ENCODE measurements at regions not wholly inside any gene's neighbourhood (a gene's known extent, or its start where the extent isn't known, plus 50 kb on each side); places are given as distances from the start of the nearest gene placed in this dataset.

- H3K9ac ChIP-seq (replicated peaks in 1 of 4; ENCODE audit: extremely low read depth in 1 of 4, low read depth in 3 of 4, low read length in 3 of 4) = no peak overlapping the region
- no peak for DNase-seq (ENCODE audit: low read depth in 1 of 2, low spot score in 2 of 2)
- H3K79me2 ChIP-seq (ENCODE audit: control insufficient read depth in 1 of 2, insufficient read depth in 2 of 2, low read length in 2 of 2) = no peaks in the 10 kb centered on the region
- no peak overlapping the region for H3K4me2 ChIP-seq (ENCODE audit: insufficient read depth in 1 of 2, low read depth in 2 of 2, low read length in 2 of 2)
- no peak overlapping the region for H2BK20ac ChIP-seq (ENCODE audit: low read length)
- H4K20me1 ChIP-seq (replicated peaks in 1 of 2; ENCODE audit: control insufficient read depth in 1 of 2, insufficient read depth in 2 of 2, low read length in 2 of 2) = no peaks in the 10 kb centered on the region
- WGBS, 2 experiments (ENCODE audit: extremely low coverage in 1 of 2, insufficient coverage in 1 of 2, insufficient read length in 1 of 2, insufficient replicate concordance in 2 of 2, low coverage in 1 of 2, low lambda C conversion rate in 2 of 2, missing lambda C conversion rate in 1 of 2) = 95% methylated on average over 4 of the region's 4 CpGs; no CpG with 5 or more reads in 1 of the 2 experiments
- H3K27ac ChIP-seq (ENCODE audit: low read depth, low read length) = no peak overlapping the region
- H3K9me3 ChIP-seq (ENCODE audit: insufficient read depth in 2 of 2, low read depth in 1 of 2, low read length in 1 of 2) = 0 out of 4 replicates have a peak, but pooled peaks cover 0 to 3% of the 10 kb centered on the region in 2 experiments
- no peaks in the 10 kb centered on the region for H3K79me1 ChIP-seq (ENCODE audit: low read depth, low read length)
- no peak overlapping the region for H3K4me3 ChIP-seq (ENCODE audit: extremely low read depth in 1 of 4, insufficient read depth in 2 of 4, low read depth in 3 of 4, low read length in 4 of 4)
- no peak overlapping the region for H2AFZ ChIP-seq (ENCODE audit: low read length)
- H2BK12ac ChIP-seq (ENCODE audit: low read depth, low read length) = no peak overlapping the region
- H2BK120ac ChIP-seq (replicated peaks; ENCODE audit: low read depth, low read length) = no peak overlapping the region
- ChIA-PET POLR2A (ENCODE audit: partially characterized antibody) (no interaction called here), CTCF (ENCODE audit: partially characterized antibody) (interaction anchor here (1.2 to 2.1 kb wide), 2 partner anchors 11 to 90 kb away, joined by 3 to 7 read pairs; no protein-coding TSS in a partner anchor)
- H4K8ac ChIP-seq (ENCODE audit: extremely low read depth, insufficient read depth, low read length) = no peak overlapping the region
- no peaks in the 10 kb centered on the region for H3K23me2 ChIP-seq (ENCODE audit: low read depth, low read length)
- H2BK15ac ChIP-seq (ENCODE audit: low read length) = no peak overlapping the region
- H3K23ac ChIP-seq (ENCODE audit: insufficient read length) = no peak overlapping the region
- H2AK5ac ChIP-seq (ENCODE audit: low read depth, low read length) = no peak overlapping the region
- H3K14ac ChIP-seq (ENCODE audit: insufficient read length) = no peak overlapping the region
- H3K4ac ChIP-seq (replicated peaks; ENCODE audit: insufficient read length, low read depth, low read length) = no peak overlapping the region
- no peak overlapping the region for H3K18ac ChIP-seq (ENCODE audit: extremely low read depth, low read length)
- no peaks in the 10 kb centered on the region for H3K36me3 ChIP-seq (ENCODE audit: control insufficient read depth in 2 of 4, insufficient read depth in 4 of 4, low read length in 3 of 4)
- H4K5ac ChIP-seq (ENCODE audit: insufficient read length, low read depth, low read length) = no peak overlapping the region
- H3K56ac ChIP-seq (replicated peaks; ENCODE audit: insufficient read length, low read depth, low read length) = no peak overlapping the region
- no peaks in the 10 kb centered on the region for H3K4me1 ChIP-seq (replicated peaks in 1 of 4; ENCODE audit: control insufficient read depth in 3 of 4, insufficient read depth in 4 of 4, low read length in 3 of 4)
- H4K91ac ChIP-seq (replicated peaks; ENCODE audit: insufficient read length, low read length) = no peak overlapping the region
- H2BK5ac ChIP-seq (ENCODE audit: low read depth, low read length) = no peak overlapping the region
- H3K27me3 ChIP-seq (replicated peaks in 1 of 4; ENCODE audit: control insufficient read depth in 3 of 4, extremely low read depth in 1 of 4, insufficient read depth in 3 of 4, low read length in 3 of 4) = peaks cover 0 to 4% (median 0%) of the 10 kb centered on the region in 4 experiments; a peak in 2 of 7 replicates
- no peak for FAIRE-seq
- no peak for TF ChIP-seq CHD7 (IDR thresholded peaks at IDR 0.05; ENCODE audit: insufficient replicate concordance, low read length)
Observed at GRCh38 chr17:77516902-77517301, 376.1 kb downstream of the SEC14L1 start.
